ENCODE measurements at regions not wholly inside any gene's neighbourhood (a gene's known extent, or its start where the extent isn't known, plus 50 kb on each side); places are given as distances from the start of the nearest gene placed in this dataset.

DNA sequence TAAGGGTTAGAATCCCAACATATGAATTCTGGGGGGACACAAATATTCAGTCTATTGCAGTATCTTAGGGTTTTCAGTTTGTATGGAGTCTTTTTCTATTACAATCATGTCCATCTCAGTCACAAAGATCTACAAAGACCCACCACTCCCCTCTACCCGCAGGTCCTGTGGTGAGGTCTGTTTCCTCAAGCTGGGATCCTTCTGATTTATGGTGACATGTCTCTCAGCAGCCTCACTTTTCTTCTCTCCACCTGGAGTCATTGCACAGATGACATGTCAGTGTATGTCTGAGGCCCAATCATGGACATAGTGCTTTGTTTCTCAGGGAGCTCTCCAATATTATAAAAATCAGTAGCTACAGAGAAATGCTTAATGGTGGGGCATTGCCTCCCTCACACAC, 113.4 kb upstream of the RAB27B start:
- in situ Hi-C loops (cut with MboI; ENCODE audit: low sequenced_read_pairs) = no loop called here

DNA sequence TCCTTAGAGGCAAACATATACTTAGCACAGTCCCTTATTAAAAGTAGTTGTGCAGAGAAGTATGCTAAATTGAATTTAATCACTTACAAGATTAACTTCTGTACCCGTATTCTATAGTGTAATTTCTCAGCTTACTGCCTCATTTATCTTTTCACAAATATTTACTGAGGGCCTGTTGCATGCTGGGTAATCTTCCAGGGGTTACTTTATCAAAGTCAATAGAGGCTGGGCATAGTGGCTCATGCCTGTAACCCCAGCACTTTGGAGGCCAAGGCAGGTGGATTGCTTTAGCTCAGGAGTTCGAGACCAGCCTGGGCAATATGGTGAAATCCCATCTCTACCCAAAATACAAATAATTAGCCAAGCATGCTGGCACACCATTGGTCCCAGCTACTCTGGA, 111.7 kb upstream of the RAB27B start:
- in situ Hi-C loops (cut with MboI; ENCODE audit: low sequenced_read_pairs) = no loop called here

DNA sequence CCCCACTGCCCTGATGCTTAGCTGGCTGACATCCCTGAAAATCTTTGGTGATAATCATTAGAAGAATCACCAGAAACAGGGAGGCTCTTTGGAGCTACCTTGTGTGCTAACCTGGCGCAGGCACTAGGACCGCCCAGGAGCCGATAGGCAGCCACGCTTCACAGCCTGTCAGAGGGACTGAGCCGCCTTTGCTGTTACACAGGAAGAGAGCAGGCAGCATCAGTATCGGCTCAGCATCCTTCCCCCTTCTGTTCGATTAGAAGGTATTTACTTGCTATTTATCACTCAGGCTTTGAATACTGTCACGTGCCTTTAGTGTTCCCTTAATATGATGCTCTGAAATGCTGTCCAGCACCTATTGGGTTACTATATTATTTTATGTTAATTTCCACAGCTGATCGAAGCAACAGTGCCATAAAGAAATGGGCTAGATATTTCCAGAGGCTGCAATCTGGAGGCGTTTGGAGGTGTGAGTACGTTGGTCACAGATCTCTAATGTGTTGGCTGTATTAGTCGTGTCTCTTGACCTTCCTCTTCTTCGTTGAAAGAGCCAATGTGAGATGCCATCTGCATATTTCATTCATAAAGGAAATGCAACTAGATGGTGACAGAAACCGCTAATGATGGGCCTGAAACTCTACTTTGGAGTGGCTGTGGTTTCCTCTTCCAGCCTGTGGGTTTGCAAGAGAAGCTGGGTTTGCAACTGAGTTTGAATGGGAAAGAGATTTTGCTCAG, 110.4 kb upstream of the RAB27B start:
- in situ Hi-C loops (cut with MboI; ENCODE audit: low sequenced_read_pairs) = no loop called here

DNA sequence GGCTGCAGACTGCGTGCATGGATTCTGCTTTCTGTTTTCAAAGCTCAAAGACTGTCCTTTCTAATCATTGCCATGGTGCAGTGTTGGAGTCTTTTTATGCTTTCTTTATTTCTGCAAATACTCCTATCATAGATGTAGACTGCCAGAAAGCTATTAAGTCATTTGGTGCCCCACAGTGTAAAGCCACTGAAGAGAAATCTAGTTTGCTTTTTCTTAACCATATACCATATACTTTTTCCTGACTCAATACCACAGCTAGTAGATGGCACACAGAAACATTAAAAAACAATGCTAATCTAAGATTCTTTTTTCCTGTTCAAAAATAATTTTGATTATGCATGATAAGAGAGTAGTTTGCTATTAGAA, 109.9 kb upstream of the RAB27B start:
- in situ Hi-C loops (cut with MboI; ENCODE audit: low sequenced_read_pairs) = no loop called here

DNA sequence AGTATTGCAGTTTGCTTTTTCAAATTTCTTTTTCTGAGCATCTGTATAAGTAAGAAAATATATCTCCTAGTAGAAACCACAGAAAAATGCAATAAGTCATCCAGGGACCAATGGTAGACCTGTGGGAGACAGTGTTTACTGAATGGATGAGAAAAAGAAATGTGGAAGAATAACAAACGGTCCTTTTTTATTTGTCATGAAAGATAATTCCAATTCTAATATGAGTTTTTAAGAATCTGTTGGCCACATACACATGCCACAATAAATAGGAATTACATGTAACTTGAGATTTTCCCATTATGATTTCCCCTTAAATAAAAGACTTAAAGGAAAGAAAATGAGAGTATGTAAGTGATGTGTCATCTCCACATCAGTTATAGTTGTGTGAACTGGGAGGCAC, 107.7 kb upstream of the RAB27B start:
- in situ Hi-C loops (cut with MboI; ENCODE audit: low sequenced_read_pairs) = no loop called here

DNA sequence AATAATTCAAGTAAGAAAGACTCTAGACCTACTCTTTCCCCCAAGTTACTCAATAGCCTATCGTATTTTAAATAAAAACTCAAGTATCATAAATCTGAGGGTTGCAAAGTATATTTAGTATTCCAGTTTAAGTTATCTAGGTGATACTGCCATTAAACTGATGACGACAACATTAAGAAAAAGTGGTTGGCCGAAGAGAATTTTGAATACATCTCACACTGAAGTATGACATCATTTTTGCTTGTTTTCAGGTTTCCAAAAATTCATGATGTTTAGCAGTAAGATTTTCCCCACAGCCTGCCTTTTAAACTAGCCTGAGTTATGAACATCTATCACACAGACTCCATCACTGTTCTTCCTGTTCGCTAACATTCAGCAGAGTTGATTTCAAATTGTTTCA, 102.1 kb upstream of the RAB27B start:
- in situ Hi-C loops (cut with MboI; ENCODE audit: low sequenced_read_pairs) = no loop called here

DNA sequence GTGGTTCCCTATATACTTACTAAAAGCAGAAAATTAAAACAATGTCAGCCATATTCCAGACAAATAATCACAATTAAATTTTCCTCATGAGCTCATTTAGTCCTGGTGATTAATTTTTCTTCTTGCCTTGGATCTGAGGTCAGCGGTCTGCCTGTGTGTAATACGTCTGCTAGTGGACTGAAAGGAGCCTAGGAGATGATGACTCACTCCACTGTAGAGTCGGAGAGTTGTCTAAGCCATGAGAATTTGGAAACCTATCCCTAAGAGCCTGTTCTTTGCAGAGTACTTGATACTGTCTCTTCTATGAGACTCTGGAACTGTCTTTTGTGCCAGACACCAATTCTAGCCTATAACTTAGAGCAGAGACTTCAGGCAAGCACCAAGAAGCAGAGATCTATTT, 94.2 kb upstream of the RAB27B start:
- in situ Hi-C loops (cut with MboI; ENCODE audit: low sequenced_read_pairs) = no loop called here

DNA sequence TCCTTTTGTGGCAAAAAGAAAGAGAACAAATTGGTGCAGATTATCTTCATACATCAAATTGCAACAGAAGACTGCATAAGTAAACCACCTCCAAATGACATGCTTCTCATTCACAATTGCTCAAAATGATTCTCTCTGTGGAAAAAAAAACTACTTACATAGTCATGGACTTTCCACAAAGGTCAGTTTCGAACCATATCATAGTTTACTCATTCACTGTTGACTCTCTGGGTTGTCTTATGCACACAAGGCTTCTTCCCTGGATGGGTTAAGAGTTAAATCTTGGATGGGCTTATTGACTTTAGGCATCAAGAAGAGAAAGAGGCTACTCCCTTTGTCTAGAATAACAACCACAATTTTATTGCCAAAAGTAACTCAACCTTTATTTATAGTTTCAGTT, 91.3 kb upstream of the RAB27B start:
- in situ Hi-C loops (cut with MboI; ENCODE audit: low sequenced_read_pairs) = no loop called here

DNA sequence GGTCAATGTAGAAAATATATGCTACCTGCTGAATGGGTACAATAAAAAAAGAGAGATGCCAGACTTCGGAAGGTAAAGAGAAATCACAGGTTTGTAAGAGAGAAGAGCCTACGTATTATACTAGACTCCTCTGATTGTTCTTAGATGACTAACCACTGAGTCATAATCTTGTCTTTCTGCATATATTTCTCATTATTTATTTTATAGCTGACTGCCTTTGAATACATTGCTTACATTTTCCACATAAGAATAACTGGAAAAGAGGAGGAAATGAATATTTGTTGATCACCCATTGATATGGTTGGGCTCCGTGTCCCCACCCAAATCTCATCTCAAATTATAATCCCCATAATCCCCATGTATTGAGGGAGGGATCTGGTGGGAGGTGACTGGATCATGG, 90.3 kb upstream of the RAB27B start:
- in situ Hi-C loops (cut with MboI; ENCODE audit: low sequenced_read_pairs) = no loop called here

DNA sequence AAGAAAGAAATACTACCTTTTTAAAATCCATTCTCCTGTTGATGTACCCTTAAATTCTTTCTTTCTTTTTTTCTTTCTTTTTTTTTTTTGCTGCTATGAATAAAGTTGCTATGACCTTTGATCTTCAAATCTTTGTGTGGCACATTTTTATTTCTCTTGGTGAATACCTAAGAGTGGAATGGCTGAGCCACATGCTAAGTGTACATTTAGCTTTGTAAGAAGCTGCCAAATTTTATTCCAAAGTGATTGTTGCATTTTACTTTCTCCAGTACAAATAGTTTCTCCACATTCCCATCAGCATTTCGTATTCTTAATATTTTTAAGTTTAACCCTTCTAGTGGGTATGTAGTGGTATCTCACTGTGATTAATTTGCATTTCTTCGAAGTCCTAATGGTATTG, 88.8 kb upstream of the RAB27B start:
- in situ Hi-C loops (cut with MboI; ENCODE audit: low sequenced_read_pairs) = no loop called here

DNA sequence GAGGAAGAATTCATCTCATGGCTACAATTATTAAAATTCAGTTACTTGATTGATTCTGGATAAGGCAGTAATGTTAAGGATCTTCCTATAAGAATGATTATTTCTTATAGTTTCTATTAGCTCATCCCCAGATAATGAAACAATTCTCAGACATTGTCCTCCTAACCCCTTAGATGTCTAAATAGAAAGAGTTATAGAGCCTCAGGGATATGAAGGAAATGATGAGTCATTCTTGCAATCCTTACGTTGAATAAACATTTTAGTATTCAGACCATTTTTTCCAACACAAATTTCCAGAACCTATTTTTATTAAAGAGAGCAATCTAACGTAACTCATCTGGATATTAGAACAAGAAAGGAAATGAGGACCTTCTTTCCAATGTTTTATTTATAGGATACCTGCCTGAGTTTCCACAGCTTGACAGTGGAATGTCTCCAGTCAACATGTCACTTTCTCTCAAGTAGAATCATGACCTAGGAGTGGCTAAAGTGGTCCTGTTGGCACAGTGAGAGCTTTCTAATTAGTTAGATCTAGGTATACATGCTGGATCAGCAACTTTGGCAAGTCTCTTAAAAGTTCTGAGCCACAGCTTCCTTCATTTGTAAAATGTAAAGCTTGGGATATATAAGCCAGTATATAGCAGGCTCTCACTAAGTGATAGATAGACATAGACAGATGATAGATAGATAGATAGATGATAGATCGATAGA, 88.0 kb upstream of the RAB27B start:
- in situ Hi-C loops (cut with MboI; ENCODE audit: low sequenced_read_pairs) = no loop called here

DNA sequence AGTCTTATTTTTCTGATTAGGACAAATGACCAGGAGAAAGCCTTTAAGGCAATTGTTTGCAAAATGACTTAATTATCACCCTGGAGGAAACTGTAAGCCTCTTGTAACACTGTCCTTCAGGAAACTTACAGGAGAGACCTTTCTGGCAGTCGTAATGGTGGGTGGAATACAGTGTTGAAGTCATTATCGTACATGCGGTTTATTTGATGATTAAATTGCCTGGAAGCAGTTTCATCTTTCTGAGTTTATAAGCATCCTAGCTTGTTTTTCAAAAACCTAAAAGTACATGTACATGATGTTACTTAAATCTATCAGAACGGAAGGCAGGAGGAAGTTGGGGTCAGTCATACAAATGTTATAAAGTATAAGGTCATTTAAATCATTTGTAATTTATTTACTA, 86.2 kb upstream of the RAB27B start:
- in situ Hi-C loops (cut with MboI; ENCODE audit: low sequenced_read_pairs) = no loop called here

DNA sequence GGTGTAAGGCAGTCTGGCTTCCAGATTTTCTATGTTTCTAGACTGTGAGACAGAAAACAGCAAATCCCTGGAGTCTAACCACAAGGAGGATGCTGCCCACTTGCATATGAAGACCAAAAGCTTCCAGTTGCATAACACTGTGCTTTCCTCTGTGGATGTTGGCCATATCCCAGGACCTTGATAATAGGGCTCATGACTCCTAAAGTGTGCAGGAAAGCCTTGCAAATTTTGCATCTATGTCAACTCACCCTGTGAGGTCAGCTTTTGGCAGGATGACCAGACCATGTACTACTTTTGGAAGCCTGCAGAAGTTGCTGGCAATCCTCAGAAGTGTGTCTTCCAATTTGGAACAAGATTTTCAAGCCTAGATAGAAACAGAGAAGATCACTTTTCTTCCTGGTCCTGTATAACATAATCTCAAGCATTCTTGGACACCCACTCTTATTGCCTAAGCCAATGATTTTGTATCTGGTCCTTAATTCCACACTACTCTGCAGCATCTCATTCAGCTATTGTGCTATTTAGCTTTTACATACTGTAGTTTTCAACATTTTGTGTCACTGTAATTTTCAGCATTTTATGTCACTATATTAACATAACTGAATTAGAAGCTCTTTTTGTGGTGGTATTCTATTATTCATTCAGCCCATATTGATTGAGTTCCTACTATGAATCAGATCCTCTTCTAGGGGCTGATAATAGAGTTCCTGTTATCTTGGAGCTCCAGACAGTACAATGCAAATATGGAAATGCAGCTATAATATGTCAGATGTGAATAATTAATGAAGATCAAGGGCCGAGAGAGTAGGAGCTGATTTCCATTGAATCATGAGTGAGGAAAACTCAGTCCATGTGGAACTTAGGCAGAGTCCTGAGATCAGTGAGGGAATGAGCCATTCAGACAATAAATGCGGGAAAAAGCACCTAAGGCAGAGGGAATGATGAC, 85.3 kb upstream of the RAB27B start:
- in situ Hi-C loops (cut with MboI; ENCODE audit: low sequenced_read_pairs) = no loop called here

DNA sequence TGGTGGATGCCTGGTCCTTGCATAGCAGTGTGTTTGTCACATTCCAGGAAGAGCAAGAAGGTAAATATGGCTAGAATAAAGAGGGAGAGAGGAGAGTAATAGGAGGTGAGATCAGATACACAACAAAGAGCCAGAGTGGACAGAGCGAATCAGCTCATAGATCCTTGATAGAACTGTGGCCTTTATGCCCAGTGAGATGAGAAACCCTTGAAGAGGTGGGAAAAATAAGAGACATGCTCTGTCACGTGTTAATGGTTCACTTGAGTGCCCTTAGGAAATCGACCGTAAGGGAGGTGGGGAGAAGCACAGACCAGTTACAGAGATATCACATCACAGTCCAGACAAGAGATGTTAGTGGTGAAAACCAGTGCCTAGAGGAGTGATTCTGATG, 84.7 kb upstream of the RAB27B start:
- in situ Hi-C loops (cut with MboI; ENCODE audit: low sequenced_read_pairs) = no loop called here

DNA sequence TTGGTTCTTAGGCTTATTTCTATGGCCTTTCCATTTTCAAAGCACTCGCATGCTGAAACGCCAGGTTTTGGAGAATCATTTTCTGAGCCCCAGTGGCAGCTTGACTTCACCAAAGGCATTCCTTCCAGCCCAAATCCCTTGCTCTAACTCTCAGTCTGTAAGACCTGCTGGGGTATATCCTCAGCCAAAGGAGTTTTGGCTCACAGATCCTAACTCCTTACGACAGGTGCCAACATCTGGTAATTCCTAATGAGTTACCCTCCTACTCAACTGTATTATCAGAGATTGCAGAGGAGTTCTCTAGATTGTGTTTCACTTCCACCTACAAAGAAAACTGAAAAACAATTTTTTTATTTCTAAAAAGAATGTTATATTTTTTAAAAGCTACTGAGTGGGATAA, 79.0 kb upstream of the RAB27B start:
- in situ Hi-C loops (cut with MboI; ENCODE audit: low sequenced_read_pairs) = no loop called here

DNA sequence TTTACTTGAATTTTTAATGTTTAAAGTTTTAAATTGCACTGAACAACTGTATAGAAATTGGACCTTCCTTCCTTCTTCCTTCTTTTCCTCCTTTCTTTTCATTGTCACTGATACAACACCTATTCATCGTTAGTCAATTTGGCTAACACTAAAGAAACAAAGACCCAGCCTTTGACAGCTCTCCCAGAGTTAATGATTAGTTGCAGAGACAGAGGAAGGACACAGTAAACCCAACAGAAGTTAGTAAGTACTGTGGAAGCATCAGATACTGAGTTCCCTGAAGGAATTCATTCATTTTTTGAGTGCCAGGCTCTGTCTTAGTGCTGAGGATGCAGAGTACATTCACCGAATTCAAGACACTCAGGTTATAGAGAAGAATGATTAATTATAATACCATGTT, 77.9 kb upstream of the RAB27B start:
- in situ Hi-C loops (cut with MboI; ENCODE audit: low sequenced_read_pairs) = no loop called here

DNA sequence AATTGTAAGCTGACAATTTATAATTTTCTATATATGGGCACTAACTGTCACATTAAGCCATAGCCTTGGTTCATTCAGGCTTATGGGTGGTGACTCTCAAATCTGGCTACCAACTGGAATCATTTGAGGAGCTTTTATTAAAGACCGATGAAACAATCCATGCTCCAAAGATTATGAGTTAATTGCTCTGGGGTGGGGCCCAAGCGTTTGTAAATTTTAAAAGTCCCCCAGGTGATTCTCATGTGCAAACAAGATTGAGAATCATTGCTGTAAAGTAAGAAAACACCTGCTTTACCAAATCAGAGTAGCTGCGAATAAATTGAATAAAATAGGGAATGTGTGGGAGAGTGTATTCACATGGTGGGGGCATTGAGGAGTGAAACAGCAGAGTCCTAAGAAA, 76.1 kb upstream of the RAB27B start:
- in situ Hi-C loops (cut with MboI; ENCODE audit: low sequenced_read_pairs) = no loop called here

DNA sequence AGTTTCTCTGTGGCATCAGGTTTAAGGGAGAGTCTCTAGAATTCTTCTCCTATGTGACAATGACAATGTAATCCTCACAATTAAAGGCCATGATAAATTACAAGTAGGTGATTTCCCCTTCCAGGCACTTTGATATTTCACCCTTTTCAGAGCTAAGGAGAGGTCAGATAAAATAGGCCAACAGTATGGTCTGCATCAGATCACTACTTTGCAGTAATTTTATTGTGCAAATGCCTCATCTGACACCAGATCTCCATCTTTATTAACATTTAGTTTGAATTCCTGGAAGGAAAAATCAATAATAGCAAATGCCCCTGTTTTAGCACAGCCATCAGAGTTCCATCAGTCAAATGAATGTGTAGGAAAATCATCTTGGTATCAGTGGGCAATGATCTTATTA, 72.8 kb upstream of the RAB27B start:
- in situ Hi-C loops (cut with MboI; ENCODE audit: low sequenced_read_pairs) = no loop called here

DNA sequence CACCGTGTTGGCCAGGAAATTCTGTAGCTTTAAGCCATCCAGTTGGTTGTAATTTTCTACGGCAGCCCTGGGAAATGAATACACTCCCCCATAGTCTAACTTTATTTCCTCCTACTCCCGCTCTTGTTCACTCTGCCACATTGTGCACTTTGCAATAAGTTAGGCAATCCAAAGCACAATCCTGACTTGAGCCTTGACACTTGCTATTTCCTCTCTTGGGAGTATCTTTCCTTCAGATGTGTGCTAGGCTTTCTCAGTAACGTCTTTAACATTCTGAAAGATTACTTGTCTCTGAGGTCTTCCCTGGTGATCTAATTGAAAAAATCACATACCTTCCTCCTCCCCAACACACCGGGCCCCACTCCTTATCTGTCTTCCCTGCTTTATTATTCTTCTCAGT, 65.9 kb upstream of the RAB27B start:
- in situ Hi-C loops (cut with MboI; ENCODE audit: low sequenced_read_pairs) = no loop called here

DNA sequence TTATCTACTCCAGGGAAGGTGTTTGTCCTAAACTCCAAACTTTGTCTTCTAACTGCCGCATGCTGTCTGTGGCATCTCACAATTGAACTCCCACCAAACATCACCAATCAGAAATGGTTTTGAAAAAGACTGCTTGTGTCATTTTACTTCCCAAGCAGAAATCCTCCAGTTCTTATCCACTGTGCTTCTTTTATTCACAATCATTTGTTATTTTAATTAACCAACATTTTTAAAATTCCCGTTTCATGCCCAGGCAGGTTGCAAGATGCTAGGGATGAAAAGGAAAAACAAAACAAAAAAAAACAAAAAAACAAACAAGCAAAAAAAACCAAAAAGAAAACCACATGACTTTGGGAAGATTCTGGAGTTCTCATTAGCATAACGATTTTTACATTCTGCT, 63.5 kb upstream of the RAB27B start:
- in situ Hi-C loops (cut with MboI; ENCODE audit: low sequenced_read_pairs) = no loop called here

DNA sequence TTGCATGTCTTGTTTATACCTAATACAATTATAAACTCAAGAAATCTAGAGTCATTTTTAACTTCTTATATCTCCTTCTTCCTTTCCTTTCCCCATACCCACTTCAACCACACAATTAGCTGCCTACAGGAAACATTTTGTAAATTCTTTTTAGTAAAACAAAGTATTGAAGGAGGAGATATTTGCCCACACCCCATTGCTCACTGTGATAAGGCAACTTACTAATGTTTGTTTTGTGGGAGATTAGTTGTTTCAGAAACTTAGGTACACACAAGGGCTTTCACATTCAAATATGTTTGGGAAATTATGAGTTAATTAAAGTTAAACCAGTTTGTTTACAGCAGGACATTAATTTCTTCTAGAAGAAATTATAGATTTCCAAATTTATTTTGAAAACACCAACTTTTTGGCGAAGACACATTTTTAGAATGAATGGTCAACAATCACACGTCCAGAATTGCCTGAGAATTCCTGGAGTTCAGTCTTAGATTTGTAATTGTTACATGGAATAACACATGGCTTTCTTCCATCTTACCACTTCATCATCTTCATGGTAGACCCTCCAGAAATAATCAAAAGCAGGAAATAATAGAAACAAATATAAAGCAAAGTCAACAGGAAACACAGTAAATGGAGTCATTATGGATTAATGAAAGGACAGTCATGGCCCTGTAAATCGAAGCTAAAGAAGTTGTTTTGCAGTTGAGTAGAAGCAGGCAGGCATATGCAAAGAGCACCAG, 62.5 kb upstream of the RAB27B start:
- in situ Hi-C loops (cut with MboI; ENCODE audit: low sequenced_read_pairs) = no loop called here
